Esophagus squamous epithelium (tissue), 4 donors: ENCODE measurements at regions not wholly inside any gene's neighbourhood (a gene's known extent, or its start where the extent isn't known, plus 50 kb on each side); places are given as distances from the start of the nearest gene placed in this dataset.
"Not testable (repeated sequence)": the region's sequence is repeated elsewhere in the genome, so short reads cannot be mapped to it uniquely, and the experiment has no call there.

Source experiments
- POLR2A ChIP-seq, 4 donors: fragments of 450-650 bp; IDR thresholded peaks; one replicate each; pipeline ENCODE4 v1.6.1; 2017; ENCODE audit warnings: antibody characterized with exemption in 4 of 4, mild to moderate bottlenecking in 4 of 4, moderate library complexity in 3 of 4
- TF ChIP-seq, protein P1 (sequence below), 6 experiments: fragments of 450-650 bp in 4 of 6; fragments of 200-600 bp in 2 of 6; sonication (generic) in 2 of 6; IDR thresholded peaks; one replicate each; pipeline ENCODE4 v1.5.1; 2016 to 2019; ENCODE audit warnings: antibody characterized with exemption in 6 of 6, mild to moderate bottlenecking in 4 of 6, moderate library complexity in 4 of 6

DNA sequence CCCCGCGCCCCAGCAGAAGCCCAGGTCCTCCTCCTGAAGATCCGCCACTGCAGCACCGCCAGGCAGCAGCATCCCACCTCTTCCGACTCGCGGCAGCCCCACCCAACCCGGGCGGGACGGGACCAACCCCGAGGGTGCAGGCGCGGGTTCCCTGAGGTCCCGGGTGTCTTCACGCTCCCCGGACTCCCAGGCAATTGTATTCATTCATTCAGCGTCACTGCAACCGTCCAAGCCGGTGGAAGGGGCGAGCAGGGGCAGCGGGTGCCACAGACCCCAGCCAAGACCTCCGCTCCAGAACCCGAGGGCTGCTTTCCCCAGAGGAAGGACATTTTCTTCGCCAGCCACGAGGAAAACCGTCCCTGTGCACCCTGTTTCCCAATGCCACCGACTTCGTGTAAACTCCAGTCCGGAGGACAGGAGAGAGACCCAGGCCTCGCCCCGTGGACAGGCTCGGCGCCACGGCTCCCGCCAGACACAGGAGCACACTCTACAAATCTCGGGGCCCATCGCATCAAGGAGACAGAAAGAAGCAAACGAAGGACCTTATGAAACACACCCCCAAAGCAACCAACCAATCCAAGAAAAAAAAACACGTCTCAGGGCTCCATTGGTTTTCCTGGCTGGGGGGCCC lies 1471.5 kb downstream of the FOXD4L5 start:
- TF ChIP-seq, protein P1, sequence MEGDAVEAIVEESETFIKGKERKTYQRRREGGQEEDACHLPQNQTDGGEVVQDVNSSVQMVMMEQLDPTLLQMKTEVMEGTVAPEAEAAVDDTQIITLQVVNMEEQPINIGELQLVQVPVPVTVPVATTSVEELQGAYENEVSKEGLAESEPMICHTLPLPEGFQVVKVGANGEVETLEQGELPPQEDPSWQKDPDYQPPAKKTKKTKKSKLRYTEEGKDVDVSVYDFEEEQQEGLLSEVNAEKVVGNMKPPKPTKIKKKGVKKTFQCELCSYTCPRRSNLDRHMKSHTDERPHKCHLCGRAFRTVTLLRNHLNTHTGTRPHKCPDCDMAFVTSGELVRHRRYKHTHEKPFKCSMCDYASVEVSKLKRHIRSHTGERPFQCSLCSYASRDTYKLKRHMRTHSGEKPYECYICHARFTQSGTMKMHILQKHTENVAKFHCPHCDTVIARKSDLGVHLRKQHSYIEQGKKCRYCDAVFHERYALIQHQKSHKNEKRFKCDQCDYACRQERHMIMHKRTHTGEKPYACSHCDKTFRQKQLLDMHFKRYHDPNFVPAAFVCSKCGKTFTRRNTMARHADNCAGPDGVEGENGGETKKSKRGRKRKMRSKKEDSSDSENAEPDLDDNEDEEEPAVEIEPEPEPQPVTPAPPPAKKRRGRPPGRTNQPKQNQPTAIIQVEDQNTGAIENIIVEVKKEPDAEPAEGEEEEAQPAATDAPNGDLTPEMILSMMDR (IDR thresholded peaks at IDR 0.05) = not testable (repeated sequence)
- TF ChIP-seq POLR2A (IDR thresholded peaks at IDR 0.05) = not testable (repeated sequence)
